Liver (tissue), 7 donors: ENCODE measurements at regions not wholly inside any gene's neighbourhood (a gene's known extent, or its start where the extent isn't known, plus 50 kb on each side); places are given as distances from the start of the nearest gene placed in this dataset.

Experiments
- DNase-seq: peaks from one replicate; pipeline ENCODE4 v3.0.0-alpha.2; 2017; ENCODE audit warnings: low spot score
- H3K27ac ChIP-seq, 2 donors: one replicate each; pipeline ENCODE4 v1.7.0; 2013; ENCODE audit warnings: inconsistent platforms in 2 of 2, low read length in 2 of 2, control low read depth in 1 of 2, low read depth in 1 of 2, mild to moderate bottlenecking in 1 of 2
- H3K27me3 ChIP-seq, 4 donors: one replicate each; pipeline versions ENCODE4 v1.6.1 to v1.7.0; 2013; ENCODE audit warnings: low read length in 3 of 4, inconsistent platforms in 1 of 4, mild to moderate bottlenecking in 1 of 4, moderate library complexity in 1 of 4; ENCODE audit not compliant: control insufficient read depth in 4 of 4, insufficient read depth in 4 of 4
- H3K36me3 ChIP-seq, 4 donors: one replicate each; pipeline versions ENCODE4 v1.6.1 to v1.7.0; 2013; ENCODE audit warnings: low read length in 3 of 4, mild to moderate bottlenecking in 3 of 4, low read depth in 1 of 4, moderate library complexity in 1 of 4; ENCODE audit not compliant: control insufficient read depth in 4 of 4, insufficient read depth in 3 of 4
- H3K4me1 ChIP-seq, 4 donors: one replicate each; pipeline versions ENCODE4 v1.6.1 to v1.7.0; 2013; ENCODE audit warnings: low read length in 3 of 4, mild to moderate bottlenecking in 3 of 4, moderate library complexity in 1 of 4; ENCODE audit not compliant: control insufficient read depth in 4 of 4, insufficient read depth in 4 of 4
- H3K4me3 ChIP-seq, 3 donors: one replicate each; pipeline versions ENCODE4 v1.6.1 to v1.7.0; 2013; ENCODE audit warnings: low read length in 3 of 3, control low read depth in 1 of 3, low read depth in 1 of 3, mild to moderate bottlenecking in 1 of 3
- H3K9ac ChIP-seq, 2 donors: one replicate each; pipeline ENCODE4 v1.7.0; 2013; ENCODE audit warnings: low read length in 2 of 2, mild to moderate bottlenecking in 2 of 2, moderate library complexity in 2 of 2, control low read depth in 1 of 2, low read depth in 1 of 2
- H3K9me3 ChIP-seq, 4 donors: one replicate each; pipeline versions ENCODE4 v1.6.1 to v1.7.0; 2013; ENCODE audit warnings: low read length in 3 of 4; ENCODE audit not compliant: control insufficient read depth in 4 of 4
- EGR1 ChIP-seq, 2 donors: IDR thresholded peaks; 2 replicates each; pipeline ENCODE4 v1.6.1; 2016 to 2018; ENCODE audit warnings: antibody characterized with exemption in 2 of 2, low read depth in 2 of 2
- FOXA1 ChIP-seq: IDR thresholded peaks from 2 replicates; pipeline ENCODE4 v1.6.1; 2016; ENCODE audit warnings: antibody characterized with exemption
- HNF4A ChIP-seq, 2 donors: conservative IDR thresholded peaks; 2 replicates each; pipeline ENCODE4 v1.6.1; 2016; ENCODE audit warnings: antibody characterized with exemption in 2 of 2, mild to moderate bottlenecking in 2 of 2
- HNF4G ChIP-seq: IDR thresholded peaks from 2 replicates; pipeline ENCODE4 v1.6.1; 2016; ENCODE audit warnings: antibody characterized with exemption
- JUND ChIP-seq, 2 donors: IDR thresholded peaks; 2 replicates each; pipeline ENCODE4 v1.6.1; 2016; ENCODE audit warnings: antibody characterized with exemption in 2 of 2
- RAD21 ChIP-seq, 2 donors: IDR thresholded peaks; 2 replicates each; pipeline ENCODE4 v1.6.1; 2016; ENCODE audit warnings: antibody characterized with exemption in 2 of 2, mild to moderate bottlenecking in 2 of 2
- RXRA ChIP-seq, 2 donors: IDR thresholded peaks; 2 replicates each; pipeline ENCODE4 v1.6.1; 2017 to 2018; ENCODE audit warnings: antibody characterized with exemption in 2 of 2, mild to moderate bottlenecking in 1 of 2
- SP1 ChIP-seq: IDR thresholded peaks from 2 replicates; pipeline ENCODE4 v1.6.1; 2018; ENCODE audit warnings: antibody characterized with exemption, mild to moderate bottlenecking
- TAF1 ChIP-seq: conservative IDR thresholded peaks from 2 replicates; pipeline ENCODE4 v1.6.1; 2016; ENCODE audit warnings: antibody characterized with exemption, mild to moderate bottlenecking
- YY1 ChIP-seq: IDR thresholded peaks from 2 replicates; pipeline ENCODE4 v1.6.1; 2016; ENCODE audit warnings: antibody characterized with exemption, mild to moderate bottlenecking
- whole genome bisulfite sequencing: extraction: QIAGEN DNeasy Blood & Tissue Kit; methylation state at CpG from one replicate; pipeline ENCODE4 v1.1.7; 2013; 5-methylcytosine and 5-hydroxymethylcytosine counted together
- TF ChIP-seq, protein P1 (sequence below): IDR thresholded peaks from 2 replicates; pipeline ENCODE4 v1.6.1; 2016; ENCODE audit warnings: antibody characterized with exemption, mild to moderate bottlenecking
- TF ChIP-seq, protein P2 (sequence below): IDR thresholded peaks from 2 replicates; pipeline ENCODE4 v1.6.1; 2016; ENCODE audit warnings: antibody characterized with exemption
- TF ChIP-seq, protein P3 (sequence below): IDR thresholded peaks from 2 replicates; pipeline ENCODE4 v1.6.1; 2016; ENCODE audit warnings: antibody characterized with exemption
- donor health status: healthy.
- donor health status: healthy.
- donor health status: healthy.
- donor health status: healthy.

DNA sequence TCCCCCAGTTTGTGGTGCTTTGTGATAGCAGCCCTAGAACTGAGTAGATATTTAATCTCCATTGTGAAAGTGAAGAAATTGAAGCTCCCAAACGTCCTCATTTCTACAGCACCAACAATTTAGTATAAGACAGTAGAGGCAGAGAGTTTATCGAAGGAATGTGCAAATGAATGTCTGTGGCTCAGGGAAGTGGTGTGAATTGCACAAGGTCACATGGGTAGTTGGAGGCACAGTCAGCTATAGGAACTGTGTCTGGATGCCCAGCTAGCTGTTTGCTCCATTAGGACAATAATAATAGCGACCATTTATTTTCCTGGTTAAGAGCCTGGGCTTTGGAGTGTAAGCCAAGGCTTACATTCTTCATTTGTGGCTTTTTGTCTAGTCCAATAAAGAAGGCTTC, 144.4 kb upstream of the USP24 start (continued):
- TF ChIP-seq, protein P1, sequence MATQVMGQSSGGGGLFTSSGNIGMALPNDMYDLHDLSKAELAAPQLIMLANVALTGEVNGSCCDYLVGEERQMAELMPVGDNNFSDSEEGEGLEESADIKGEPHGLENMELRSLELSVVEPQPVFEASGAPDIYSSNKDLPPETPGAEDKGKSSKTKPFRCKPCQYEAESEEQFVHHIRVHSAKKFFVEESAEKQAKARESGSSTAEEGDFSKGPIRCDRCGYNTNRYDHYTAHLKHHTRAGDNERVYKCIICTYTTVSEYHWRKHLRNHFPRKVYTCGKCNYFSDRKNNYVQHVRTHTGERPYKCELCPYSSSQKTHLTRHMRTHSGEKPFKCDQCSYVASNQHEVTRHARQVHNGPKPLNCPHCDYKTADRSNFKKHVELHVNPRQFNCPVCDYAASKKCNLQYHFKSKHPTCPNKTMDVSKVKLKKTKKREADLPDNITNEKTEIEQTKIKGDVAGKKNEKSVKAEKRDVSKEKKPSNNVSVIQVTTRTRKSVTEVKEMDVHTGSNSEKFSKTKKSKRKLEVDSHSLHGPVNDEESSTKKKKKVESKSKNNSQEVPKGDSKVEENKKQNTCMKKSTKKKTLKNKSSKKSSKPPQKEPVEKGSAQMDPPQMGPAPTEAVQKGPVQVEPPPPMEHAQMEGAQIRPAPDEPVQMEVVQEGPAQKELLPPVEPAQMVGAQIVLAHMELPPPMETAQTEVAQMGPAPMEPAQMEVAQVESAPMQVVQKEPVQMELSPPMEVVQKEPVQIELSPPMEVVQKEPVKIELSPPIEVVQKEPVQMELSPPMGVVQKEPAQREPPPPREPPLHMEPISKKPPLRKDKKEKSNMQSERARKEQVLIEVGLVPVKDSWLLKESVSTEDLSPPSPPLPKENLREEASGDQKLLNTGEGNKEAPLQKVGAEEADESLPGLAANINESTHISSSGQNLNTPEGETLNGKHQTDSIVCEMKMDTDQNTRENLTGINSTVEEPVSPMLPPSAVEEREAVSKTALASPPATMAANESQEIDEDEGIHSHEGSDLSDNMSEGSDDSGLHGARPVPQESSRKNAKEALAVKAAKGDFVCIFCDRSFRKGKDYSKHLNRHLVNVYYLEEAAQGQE: no peak
- TF ChIP-seq YY1: no peak

DNA sequence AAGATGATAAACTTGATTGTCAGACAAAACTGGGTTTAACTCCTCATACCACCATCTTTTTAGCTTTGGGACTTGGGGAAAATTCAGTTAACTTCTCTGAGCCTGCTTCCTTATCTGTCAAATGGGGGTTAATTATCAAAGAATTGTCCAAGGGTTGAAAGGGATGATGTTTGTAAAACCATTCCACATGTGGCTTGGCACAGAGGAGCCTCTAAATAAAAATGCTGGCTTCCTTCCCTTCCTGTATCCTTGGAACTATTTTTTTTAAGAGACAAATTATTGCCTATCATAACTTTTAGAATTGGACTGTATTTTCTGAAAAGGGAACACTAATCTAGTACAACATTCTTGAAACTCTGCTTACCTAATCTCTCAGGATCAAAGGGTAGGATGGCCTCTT, 143.4 kb upstream of the USP24 start:
- no peak for TF ChIP-seq RAD21 (IDR thresholded peaks at IDR 0.05)
- TF ChIP-seq YY1: no peak
- H3K4me1 ChIP-seq: no peaks in the 10 kb centered on the region

DNA sequence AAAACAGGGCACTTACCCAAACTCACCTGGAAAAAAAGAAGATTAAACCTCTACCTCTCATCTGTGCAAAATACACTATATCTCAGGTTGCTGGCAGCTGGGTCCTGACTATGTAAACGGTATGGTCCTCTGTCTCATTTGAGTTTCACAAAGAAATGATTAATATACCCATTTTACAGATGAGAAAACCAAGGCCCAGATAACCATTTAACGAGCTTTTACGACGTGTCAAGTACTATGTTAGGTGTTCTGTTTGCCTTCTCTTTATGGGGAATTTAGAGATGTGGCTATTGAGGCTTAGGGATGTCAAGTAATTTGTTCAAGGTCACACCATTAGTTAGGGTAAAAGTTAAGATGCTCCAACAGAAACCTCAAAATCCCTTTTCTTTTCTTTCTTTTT, 140.4 kb upstream of the USP24 start:
- Histone ChIP-seq H3K4me1 (no peaks in the 10 kb centered on the region), H3K36me3 (no peaks in the 10 kb centered on the region), H3K9ac (no peak overlapping the region), H3K27me3 (no peaks in the 10 kb centered on the region), H3K4me3 (no peak overlapping the region), H3K27ac (no peak overlapping the region), H3K9me3 (no peaks in the 10 kb centered on the region)
- no peak for TF ChIP-seq HNF4G
- TF ChIP-seq, protein P2, sequence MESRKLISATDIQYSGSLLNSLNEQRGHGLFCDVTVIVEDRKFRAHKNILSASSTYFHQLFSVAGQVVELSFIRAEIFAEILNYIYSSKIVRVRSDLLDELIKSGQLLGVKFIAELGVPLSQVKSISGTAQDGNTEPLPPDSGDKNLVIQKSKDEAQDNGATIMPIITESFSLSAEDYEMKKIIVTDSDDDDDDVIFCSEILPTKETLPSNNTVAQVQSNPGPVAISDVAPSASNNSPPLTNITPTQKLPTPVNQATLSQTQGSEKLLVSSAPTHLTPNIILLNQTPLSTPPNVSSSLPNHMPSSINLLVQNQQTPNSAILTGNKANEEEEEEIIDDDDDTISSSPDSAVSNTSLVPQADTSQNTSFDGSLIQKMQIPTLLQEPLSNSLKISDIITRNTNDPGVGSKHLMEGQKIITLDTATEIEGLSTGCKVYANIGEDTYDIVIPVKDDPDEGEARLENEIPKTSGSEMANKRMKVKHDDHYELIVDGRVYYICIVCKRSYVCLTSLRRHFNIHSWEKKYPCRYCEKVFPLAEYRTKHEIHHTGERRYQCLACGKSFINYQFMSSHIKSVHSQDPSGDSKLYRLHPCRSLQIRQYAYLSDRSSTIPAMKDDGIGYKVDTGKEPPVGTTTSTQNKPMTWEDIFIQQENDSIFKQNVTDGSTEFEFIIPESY: no peak
- TF ChIP-seq SP1: no peak
- 91% methylated on average over 4 of the region's 4 CpGs for WGBS
- DNase-seq: no peak

More for the DNA sequence above, 143.4 kb upstream of the USP24 start:
- Histone ChIP-seq H3K9ac (no peak overlapping the region), H3K27me3 (no peaks in the 10 kb centered on the region), H3K36me3 (no peaks in the 10 kb centered on the region), H3K27ac (no peak overlapping the region), H3K4me3 (no peak overlapping the region), H3K9me3 (no peaks in the 10 kb centered on the region)
- no peak for DNase-seq

DNA sequence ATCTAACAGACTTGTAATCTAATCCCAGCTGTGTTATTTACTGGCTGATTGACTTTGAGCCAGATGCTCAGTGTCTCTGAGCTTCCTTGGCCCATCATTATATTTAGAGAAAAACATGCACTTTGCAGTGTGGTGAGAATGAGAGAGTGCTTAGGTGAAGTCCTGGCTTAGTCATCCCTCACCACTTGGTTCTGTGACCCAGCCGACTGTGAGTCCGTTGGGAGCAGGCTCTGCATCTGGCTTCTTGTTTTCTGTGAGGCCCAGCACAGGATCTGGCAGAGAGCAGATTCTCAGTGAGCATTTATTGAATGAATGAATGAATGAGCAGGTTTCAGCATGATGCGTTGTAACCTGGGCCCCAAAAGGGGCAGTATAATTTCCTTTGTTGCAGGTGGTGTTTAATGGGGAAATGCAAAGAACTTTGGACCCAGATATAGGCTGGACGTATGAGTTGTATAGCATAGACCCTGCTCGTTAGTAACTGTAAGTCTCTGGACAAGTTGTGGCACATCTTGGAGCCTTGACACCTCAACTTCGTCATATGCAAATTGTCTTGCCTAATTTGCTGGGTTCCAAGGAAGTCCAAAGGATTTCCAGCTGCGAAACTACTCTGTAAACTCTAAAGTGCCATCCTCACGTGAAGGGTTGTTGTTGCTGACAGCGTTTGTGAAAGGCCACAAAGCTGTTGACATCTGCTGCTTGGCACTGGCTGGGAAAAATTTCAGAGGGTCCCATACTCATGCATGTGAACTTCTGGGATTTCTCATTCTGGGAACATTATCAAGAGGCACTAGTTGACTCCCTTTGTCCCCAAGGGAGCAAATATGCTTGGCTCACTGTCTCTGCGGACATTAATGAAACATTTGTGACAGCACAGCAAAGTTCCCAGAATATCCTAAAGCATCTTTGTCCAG, 138.8 kb upstream of the USP24 start:
- Histone ChIP-seq H3K9ac (no peak overlapping the region), H3K36me3 (no peaks in the 10 kb centered on the region), H3K9me3 (no peaks in the 10 kb centered on the region), H3K4me1 (no peaks in the 10 kb centered on the region), H3K4me3 (no peak overlapping the region), H3K27me3 (no peaks in the 10 kb centered on the region), H3K27ac (no peak overlapping the region)
- WGBS: 82% methylated on average over 10 of the region's 10 CpGs
- DNase-seq: no peak
- TF ChIP-seq, protein P3, sequence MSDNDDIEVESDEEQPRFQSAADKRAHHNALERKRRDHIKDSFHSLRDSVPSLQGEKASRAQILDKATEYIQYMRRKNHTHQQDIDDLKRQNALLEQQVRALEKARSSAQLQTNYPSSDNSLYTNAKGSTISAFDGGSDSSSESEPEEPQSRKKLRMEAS: no peak
- TF ChIP-seq TAF1: no peak
- TF ChIP-seq, protein P2: no peak
- no peak for TF ChIP-seq RAD21 (IDR thresholded peaks at IDR 0.05)
- no peak for TF ChIP-seq EGR1 (IDR thresholded peaks at IDR 0.05; ENCODE audit: low read depth in 2 of 2)
- TF ChIP-seq, protein P1: no peak
- no peak for TF ChIP-seq JUND (IDR thresholded peaks at IDR 0.05)
- TF ChIP-seq RXRA (IDR thresholded peaks at IDR 0.05): no peak
- TF ChIP-seq SP1: no peak
- TF ChIP-seq HNF4A (conservative IDR thresholded peaks at IDR 0.05): no peak
- no peak for TF ChIP-seq FOXA1
